ENCODE measurements at regions not wholly inside any gene's neighbourhood (a gene's known extent, or its start where the extent isn't known, plus 50 kb on each side); places are given as distances from the start of the nearest gene placed in this dataset.

GRCh38 chr10:23556727-23557440 lies 118.0 kb downstream of the OTUD1 start:
- no peaks in the 10 kb centered on the region for H3K9me3 ChIP-seq (replicated peaks; ENCODE audit: control insufficient read depth, insufficient read depth, low read length)
- H3K27me3 ChIP-seq (replicated peaks in 1 of 2; ENCODE audit: control insufficient read depth in 2 of 2, insufficient read depth in 2 of 2, low read length in 1 of 2) = no peaks in the 10 kb centered on the region
- in situ Hi-C loops (cut with MboI) (no loop called here), intact Hi-C loops (cut with micrococcal nuclease; ENCODE audit: unreplicated experiment) (no loop called here)
- RAD21 ChIA-PET (ENCODE audit: unreplicated experiment) = no interaction called here
- H3K79me2 ChIP-seq (ENCODE audit: control insufficient read depth, insufficient read depth, low read length) = no peaks in the 10 kb centered on the region
- SMC1A ChIA-PET (ENCODE audit: uncharacterized antibody, unreplicated experiment) = no interaction called here
- no peak for DNase-seq (ENCODE audit: low read depth, low spot score)
- no peak for ATAC-seq
- H3K4me3 ChIP-seq = no peak overlapping the region
- no peak for FAIRE-seq
- H2AFZ ChIP-seq (ENCODE audit: control insufficient read depth, low read depth, low read length) = no peak overlapping the region
- H3K36me3 ChIP-seq (ENCODE audit: control insufficient read depth in 2 of 2, insufficient read depth in 2 of 2, low read length in 1 of 2) = no peaks in the 10 kb centered on the region
- POLR2A ChIA-PET = no interaction called here
- no peaks in the 10 kb centered on the region for H4K20me1 ChIP-seq (ENCODE audit: control insufficient read depth, insufficient read depth)
- no peaks in the 10 kb centered on the region for H3K4me1 ChIP-seq (ENCODE audit: control insufficient read depth, insufficient read depth, low read length)
- no TSS peak for BruUV-seq (replicated peaks)
- no peak for TF ChIP-seq TARDBP (IDR thresholded peaks at IDR 0.05; ENCODE audit: borderline replicate concordance)
- TF ChIP-seq ZSCAN29 (IDR thresholded peaks at IDR 0.05) = no peak
- no peak for TF ChIP-seq ATF2 (IDR thresholded peaks at IDR 0.05; ENCODE audit: low read length)
- TF ChIP-seq CREM (IDR thresholded peaks at IDR 0.05; ENCODE audit: low read depth) = no peak
- no peak for TF ChIP-seq EED (IDR thresholded peaks at IDR 0.05; ENCODE audit: low read depth)
- no peak for TF ChIP-seq NR2C2 (IDR thresholded peaks at IDR 0.05; ENCODE audit: borderline replicate concordance, control insufficient read depth, insufficient read length, low read depth)
- TF ChIP-seq ZNF217 (IDR thresholded peaks at IDR 0.05) = no peak
- TF ChIP-seq STAT1 (conservative IDR thresholded peaks at IDR 0.05) = no peak
- TF ChIP-seq ZNF384 (IDR thresholded peaks at IDR 0.05; ENCODE audit: borderline replicate concordance, low read depth, low read length) = no peak
- TF ChIP-seq TCF3 (IDR thresholded peaks at IDR 0.05; ENCODE audit: borderline replicate concordance, insufficient read depth, low read depth, low read length) = no peak
- TF ChIP-seq SPI1 (IDR thresholded peaks at IDR 0.05; ENCODE audit: borderline replicate concordance, insufficient read depth, low read depth, low read length) = no peak
- no peak for TF ChIP-seq HSF1 (IDR thresholded peaks at IDR 0.05; ENCODE audit: low read depth, low read length)
- no peak for TF ChIP-seq E4F1 (IDR thresholded peaks at IDR 0.05; ENCODE audit: borderline replicate concordance, partially characterized antibody)
- no peak for TF ChIP-seq PAX5 (IDR thresholded peaks at IDR 0.05; ENCODE audit: borderline replicate concordance, low read depth, low read length)
- CTCF ChIA-PET = no interaction called here
- no peak overlapping the region for H3K27ac ChIP-seq (ENCODE audit: control insufficient read depth, insufficient read depth)
- 7% methylated on average over 5 of the region's 5 CpGs for WGBS (ENCODE audit: insufficient coverage, insufficient replicate concordance, low lambda C conversion rate, missing lambda C conversion rate)
- H3K4me2 ChIP-seq (ENCODE audit: control insufficient read depth, insufficient read depth) = no peak overlapping the region
- H3K9ac ChIP-seq (ENCODE audit: control insufficient read depth, insufficient read depth, low read length) = no peak overlapping the region

All from GM12878 (cell line).